ENCODE measurements at regions not wholly inside any gene's neighbourhood (a gene's known extent, or its start where the extent isn't known, plus 50 kb on each side); places are given as distances from the start of the nearest gene placed in this dataset.

DNA sequence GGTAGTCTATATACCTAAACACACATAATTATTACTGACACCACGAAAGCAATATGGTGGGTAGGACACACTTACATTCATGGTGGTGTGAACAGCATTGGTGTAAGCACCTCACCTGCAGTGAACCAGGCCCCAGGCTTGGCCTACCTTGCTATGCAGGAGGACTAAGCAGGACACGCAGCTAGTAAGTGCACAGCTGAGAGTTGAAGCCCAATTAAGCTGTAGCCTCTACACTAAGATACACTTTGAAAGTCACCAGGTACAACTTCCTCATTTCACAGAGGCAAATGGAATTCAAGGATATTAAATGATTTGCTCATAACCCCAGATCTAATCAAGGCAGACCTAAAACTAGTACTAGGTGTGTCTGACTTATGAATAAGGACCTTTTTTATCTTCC lies 145.8 kb upstream of the PAPPA start:
- no peak for FAIRE-seq

DNA sequence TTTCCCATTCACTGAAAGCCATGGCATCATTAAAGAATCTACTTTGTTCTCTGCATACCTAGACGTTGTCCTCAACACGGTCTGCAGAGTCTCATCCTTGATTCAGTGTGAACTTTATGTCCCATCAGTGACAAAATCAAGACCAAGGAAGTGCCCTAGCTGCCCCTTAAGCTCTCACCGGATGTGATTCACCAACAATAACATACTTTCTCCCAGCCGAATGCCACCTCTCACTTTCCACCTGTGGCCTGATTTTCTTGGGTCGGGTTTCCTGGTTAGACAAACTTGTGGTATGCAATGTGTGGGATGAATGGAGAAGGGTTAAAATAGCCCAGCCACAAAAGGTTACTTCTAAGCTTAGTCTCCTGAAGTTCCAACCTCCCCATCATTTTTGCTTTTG lies 145.3 kb upstream of the PAPPA start:
- FAIRE-seq = no peak

DNA sequence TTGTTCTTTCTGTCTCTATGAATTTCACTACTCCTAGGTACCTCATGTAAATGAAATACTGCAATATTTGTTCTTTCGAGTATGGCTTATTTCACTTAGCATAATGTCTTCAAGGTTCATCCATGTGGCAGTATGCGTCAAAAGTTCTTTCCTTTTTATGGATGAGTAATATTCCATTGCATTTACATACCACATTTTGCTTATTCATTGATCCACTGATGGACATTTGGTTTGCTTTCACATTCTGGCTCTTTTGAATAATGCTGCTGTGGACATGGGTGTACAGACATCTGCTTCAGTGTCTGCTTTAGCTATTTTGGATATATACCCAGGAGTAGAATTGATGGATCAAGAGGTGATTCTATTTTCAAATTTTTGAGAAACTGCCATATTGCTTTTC lies 144.2 kb upstream of the PAPPA start:
- FAIRE-seq = no peak

DNA sequence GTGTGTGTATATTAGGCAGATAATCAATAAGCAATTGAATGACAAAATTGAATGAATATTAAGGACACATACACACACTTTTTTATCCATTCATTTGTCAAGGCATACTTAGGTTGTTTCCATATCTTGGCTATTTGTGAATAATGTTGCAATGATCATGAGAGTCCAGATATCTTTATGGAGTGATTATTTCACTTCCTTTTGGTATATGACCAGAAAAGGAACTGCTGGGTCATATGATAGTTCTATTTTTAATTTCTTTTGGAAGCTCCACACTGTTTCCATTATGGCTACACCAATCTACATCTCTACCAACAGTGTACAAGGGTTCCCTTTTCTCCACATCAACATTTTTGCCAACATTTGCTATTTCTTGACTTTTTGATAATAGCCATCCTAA lies 137.7 kb upstream of the PAPPA start:
- FAIRE-seq = no peak

DNA sequence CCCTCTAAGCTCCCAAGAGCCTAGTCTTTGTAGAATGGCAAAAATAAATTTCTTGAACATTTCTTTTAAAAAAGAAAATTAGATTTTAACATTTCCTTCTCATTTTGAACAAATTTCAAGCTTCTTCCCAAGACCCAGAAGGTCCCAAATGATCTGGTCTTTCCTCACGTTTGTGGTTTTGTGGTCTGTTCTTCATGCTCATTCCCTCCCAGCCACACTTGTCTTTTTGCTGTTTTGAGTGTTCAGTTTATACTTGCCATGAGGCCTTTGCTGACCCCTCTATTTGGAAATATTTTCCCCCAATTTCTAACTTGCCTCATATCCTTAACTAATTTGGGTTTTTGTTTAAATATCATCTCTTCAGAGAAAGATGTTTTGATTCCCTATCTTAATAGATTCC lies 133.4 kb upstream of the PAPPA start:
- FAIRE-seq = no peak

DNA sequence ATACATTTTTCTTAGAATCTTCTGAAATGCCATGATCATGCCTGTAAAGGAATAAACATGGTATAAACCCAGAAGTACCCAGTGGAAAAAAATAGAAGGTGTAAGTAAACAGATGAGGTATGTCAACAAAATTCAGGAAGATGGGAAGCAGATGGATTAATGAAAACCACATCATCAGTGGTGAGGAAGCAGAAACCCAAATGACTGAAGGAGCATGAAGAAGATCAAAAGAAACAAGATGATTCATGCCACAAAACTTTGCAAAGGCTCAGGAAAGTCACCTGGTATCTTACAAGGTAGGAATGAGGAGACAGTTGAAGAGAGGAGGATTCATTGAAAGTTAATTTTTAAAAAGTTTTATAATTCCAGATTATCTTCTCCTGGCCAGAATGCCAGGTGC lies 132.8 kb upstream of the PAPPA start:
- no peak for FAIRE-seq

DNA sequence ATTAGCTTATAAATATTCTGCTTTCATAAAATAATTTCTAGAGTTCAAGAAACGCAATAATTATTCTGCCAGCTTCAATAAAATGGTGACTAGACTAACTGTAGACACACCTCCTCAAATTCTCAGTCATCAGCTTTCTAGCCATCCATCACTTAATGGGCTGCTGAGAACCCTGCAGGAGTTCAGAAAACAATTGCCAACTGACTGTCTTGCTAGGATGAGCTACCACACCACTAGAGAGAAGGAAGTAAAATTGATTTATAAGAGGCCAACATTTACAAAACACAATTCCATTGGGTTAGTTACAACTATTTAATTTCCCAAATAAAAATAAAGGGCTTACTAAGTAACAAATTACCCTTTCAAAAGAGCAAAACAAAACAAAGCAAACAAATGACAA lies 126.5 kb upstream of the PAPPA start:
- no peak for FAIRE-seq

DNA sequence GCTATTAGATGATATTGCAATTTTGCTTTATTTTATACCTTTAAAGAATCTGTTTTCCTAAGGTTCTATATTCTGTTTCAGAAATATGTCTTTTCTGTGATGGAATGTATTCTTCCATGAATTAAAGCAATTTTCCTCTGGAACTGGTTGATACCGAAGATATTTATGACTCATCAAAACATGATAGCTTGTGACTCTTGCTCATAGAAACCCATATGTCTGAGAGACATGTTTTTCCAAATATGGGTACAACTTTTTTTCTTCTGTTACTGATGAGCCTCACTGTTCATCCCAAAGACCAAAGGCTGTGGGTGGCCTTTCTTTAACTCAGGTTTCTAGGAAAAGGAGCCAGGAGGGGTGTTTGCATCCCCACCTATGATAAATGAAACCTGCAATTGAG lies 126.1 kb upstream of the PAPPA start:
- FAIRE-seq = no peak

DNA sequence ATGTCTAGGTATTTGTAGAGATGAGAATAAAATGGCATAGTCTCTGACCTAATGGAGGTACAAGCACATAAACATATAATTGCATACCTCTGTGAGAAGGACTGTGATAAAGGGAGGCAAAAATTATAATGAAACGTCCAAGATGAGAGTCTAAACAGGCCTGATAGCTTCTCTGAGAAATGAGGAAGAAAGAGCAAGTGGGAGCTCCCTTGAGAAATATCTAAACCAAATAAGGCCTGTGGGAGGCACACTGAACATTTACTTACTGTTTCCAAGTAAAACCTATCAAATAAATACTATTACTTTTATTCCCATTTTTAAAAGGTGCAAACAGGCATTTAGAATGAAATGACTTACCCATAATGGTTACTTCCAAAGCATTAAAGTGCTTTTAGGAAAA lies 125.6 kb upstream of the PAPPA start:
- peak; percentile 98 for FAIRE-seq

DNA sequence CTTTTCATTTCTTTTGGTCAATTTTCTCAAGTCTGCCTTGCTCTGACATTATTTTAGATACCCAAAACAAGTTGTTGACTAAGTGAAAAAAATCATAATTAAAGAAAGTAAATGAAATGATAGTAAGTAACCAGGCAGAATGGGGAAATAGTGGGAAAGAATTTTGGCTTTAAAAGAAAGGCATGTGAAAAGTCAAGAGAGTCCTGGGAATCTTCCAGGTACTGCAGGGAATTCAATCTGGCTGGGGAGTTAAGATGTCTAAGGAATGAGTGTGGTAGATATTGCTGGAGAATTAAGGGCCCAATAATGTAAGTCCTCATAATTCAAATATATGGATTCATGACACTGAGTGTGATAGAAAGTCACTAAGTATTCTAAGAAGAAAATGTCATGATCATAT lies 123.1 kb upstream of the PAPPA start:
- FAIRE-seq = no peak

DNA sequence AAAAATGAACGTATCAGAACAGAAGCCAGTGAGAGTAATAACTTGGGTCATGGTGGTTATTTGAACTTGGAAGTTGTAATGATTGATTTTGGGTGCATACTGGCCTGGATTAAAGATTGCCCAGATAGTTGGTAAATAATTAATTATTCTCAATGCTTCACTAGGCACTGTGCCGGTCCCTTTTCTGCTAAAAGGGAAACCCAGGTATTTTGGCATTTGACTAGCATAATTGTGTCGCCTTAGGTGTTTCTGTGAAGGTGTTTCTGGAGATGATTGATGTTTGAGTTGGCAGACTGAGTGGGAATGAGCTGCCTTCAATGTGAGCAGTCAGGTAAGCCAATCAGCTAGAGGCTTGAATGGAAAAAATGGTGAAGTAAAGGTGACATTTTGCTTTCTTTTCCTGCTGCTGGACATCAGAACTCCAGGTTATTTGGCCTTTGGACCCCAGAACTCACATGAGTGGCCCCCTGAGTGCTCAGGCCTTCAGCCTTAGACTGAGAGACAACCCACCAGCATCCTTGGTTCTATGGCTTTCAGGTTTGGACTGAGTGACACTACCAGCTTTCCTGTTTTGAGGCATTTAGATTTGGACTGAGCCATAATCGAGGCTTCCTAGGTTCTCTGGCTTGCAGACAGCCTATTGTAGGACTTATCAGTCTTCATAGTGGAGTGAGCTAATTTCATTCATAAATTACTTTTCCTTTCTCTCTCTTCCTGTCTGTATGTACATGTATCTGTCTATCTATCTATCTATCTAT lies 120.7 kb upstream of the PAPPA start:
- FAIRE-seq = no peak

DNA sequence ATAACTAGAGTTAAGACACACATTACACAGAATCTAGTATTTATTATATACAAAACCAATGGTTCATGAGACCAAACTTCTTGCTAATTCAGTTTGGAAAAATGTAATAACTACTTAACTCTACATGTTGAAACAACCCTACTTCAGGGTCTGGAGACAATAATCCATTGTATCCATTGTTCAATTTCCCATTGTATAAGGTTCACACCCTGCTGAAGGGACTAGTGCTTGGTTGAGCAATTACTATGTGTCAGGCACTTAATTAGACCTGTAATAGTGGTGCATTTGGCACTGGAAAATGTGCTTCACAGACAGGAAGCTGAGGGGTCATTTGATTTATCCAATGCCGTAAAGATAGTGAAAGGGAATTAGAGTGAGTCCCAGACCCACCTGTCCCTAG lies 114.3 kb upstream of the PAPPA start:
- no peak for FAIRE-seq

DNA sequence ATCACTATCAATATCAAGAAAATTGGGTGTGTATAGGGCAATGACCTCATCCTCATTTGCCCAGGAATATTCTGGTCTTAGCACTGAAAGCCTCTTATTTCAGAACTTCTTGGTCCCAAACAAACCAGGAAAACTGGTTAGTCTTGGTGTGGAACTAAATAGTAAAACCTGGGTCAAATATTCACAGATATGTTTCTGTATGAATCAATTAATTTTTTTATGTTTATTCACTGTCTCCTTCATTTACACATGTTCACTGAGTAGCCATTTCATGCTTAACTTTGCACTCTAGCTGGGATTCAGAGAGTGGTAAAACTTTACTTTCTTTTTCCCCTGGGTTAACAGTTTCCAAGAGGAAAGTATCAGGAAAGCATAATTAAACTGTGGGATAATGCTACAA lies 113.7 kb upstream of the PAPPA start:
- FAIRE-seq = no peak

DNA sequence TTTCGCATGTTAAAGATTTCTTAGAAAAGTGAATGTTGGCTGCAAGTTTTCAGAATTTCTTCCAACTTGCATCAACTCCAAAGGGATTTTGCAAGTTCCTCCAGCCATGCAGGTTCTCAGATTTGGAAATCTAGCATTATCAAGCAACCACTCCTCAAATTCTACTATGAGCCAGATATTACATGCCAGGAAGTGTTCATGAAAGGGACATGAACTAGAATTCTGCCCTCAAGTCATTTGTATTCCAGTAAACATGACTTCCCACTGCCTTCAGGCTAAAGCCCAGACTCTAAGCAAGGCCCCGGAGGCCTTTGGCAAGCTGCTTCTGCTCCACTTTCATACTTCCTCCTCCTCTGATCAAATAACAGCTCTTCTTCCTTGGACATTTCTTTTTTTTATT lies 111.3 kb upstream of the PAPPA start:
- no peak for FAIRE-seq

DNA sequence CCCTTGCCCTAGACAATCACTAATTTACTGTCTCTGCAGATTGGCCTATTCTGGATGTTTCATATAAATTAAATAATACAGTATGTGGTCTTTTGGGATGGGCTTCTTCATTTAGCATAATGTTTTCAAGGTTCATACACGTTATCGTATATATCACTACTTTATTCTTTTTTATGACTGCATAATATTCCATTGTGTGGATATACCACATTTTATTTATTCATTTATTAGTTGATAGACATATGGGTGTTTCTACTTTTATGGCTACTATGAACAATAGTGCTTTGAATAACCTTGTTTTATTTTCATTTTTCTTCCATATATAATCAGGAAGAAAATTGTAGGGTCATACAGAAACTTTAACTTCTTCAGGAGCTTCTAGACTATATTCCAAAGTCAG lies 108.5 kb upstream of the PAPPA start:
- FAIRE-seq = no peak

DNA sequence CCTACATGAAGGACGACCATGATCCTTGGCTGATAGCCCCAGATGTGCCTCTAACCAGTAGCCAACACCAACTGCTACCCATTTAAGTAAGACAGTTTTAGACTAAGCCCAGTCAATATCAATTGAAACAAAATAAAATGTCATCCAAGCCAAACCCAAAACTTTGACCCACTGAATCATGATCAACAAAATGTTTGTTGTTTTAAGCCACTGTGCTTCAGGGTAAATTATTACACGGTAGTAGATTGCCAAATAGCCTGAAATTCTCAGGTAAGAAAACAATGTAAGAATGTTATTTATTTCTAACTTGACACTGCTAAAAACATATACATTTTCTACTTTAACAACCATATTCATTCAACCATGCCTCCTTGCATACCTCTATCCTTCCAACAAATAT lies 105.5 kb upstream of the PAPPA start:
- no peak for FAIRE-seq

DNA sequence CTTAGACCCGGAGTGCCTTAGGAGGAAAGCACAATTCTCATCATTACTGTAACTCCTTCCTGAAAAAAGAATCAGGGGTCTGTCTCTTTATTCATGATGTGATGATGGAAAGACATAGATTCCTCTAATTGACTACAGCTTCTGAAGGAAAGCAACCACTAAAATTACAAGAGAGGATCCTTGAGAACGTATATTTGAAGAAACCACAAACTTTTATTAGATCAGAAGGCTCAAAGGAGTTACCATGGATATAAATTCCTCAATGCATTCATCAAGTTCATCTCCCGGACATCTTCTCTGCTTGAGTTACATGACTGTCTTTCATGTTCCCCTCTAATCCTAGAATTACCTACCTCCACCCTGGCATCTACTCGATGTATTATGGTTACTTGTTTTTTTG lies 104.1 kb upstream of the PAPPA start:
- no peak for FAIRE-seq

DNA sequence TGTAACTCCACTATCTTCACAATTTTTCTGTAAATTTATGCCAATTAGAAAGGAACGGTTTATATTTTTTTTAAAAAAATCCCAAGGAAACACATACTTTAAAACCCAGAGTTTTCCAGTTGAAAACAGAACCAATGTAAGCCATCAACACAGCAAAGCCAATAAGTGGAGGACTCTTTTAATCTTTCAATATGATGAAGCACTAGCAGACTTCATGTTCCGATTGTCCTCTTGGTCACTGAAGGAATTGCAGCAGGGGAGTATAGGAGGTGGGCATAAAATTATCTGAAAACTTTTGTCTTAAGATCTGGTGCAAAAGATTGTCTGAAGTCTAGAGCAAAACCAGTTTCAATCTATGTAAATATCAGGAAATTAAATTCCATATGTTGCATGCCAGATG lies 102.1 kb upstream of the PAPPA start:
- no peak for FAIRE-seq

DNA sequence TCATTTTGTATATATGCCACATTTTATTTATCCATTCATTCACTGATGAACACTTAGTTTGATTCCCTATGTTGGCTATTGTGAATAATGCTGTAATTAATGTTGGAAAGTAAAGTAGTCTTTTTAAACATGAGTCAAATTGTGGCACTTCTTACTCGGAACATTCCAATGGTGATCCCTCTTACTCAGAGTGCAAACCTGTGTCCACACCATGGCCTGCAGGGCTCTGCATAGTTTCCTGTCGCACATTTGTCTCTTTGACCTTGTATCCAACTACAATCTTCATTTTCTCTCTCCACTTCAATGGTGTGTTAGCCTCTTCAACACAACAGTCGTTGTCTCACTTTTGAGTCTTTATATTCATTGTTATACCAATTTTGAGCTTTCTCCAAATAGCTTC lies 98.1 kb upstream of the PAPPA start:
- no peak for FAIRE-seq

DNA sequence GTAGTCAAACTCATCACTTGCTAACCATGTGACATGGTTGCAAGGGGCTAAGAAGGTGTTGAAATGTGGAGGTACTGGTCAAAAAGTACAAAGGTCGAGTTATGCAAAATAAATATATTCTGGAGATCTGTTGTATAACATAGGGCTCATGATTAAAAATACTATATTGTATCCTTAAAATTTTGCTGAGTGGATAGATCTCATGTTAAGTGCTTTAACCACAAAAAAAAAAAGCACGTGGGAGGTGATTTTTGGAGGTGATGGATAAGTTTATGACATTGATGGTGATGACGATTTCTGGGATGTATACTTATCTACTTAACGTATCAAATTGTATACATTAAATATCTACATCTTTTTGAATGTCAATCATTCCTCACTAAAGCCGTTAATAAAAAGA lies 96.2 kb upstream of the PAPPA start:
- no peak for FAIRE-seq

DNA sequence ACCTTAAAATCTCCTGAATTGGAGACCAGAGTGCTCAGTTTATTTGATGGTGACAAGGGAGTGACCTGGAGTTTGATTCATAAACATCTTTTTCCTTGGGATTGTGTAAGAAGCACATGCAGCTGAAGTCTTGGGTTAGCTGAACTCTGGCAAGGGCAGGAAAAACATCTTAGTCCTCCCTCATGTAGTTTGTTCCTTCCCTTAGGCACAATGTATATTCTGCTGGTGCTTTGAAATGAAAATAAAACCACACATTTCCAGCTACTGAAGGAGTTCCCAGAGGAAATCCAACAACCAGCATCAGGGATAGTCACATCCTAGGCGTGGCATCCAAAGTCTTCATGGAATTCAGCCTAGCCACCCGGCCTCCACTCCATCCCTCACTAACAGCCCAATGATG lies 95.2 kb upstream of the PAPPA start:
- FAIRE-seq = no peak

DNA sequence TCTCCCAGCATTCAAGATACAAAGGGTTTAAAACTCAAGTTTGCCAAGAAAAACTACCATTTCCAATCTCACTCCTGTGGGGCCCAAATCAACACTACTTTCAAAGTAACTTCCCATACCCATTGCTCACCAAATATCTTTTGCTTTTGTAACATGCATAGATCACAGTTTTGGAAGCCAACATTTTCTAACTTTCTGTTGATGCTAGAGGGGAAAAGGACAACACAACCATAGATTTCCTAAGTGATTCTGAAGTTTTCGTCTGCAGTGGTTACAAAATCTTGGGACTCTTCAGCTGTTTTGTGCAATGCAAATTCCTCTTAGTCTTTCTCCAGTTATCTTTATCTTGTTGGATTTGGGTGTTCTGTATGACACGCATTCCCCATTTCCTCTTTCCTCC lies 94.1 kb upstream of the PAPPA start:
- FAIRE-seq = no peak

DNA sequence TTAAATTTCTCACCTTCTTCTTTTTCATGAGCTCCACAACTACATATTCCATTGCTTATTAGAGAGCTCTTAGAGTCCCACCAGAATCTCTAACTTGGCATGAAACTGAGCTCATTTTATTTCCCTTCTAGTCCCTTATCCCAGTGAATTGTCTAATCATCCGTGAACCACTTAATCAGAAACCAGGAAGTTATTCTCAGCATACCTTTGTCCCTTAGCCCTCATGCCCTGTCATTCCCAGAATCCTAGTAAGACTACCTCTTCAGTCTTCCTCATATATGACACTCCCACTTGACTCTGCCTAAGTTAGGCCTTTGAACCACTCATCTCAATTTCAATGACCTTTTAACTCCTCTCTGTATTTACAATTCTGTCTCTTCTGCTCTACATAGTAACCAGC lies 93.0 kb upstream of the PAPPA start:
- FAIRE-seq = no peak

DNA sequence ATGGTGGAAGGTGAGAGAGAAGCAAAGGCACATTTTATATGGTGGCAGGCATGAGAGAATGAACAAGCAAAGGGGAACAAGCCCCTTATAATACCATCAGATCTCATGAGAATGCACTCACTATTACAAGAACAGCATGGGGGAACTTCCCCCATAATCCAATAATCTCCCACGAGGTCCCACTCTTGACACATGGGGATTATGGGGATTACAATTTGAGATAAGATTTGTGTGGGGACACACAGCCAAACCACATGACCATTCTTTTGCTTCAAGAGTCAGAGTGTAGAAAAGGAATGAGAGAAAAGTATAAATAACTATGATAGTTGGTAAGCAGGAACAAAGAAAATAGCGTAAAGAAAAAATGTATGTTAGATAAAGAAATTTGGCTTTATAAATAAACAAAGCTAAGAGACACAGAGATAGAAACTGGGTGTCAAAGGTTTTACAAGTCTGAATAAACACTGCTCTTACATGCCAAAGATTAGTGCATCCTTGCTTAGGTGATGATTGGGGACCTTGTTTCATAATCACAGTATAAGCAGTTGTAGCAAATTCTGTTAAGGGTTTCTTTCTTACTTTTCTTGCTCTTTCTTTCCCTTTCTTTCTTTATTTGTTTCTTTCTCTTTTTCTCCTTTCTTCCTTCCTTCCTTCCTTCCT lies 91.9 kb upstream of the PAPPA start:
- no peak for FAIRE-seq

DNA sequence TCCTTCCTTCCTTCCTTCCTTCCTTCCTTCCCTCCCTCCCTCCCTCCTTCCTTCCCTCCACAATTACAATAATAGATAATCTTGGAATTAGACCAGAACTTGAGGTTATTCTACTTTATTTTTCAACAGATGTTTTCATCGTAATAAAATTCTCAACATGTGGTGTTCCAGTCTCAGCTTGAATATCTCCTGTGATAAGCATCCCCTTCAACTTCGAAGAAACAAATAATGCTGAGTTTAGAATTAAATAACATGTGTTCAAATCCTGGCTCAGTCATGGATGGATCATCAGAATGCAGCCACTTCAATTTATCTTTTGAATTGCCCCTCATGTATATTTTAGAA lies 91.4 kb upstream of the PAPPA start:
- FAIRE-seq = no peak

All from endometrium (tissue), 2 donors.